DOHH2 (cell line): ENCODE measurements at regions not wholly inside any gene's neighbourhood (a gene's known extent, or its start where the extent isn't known, plus 50 kb on each side); places are given as distances from the start of the nearest gene placed in this dataset.
A peak's percentile ranks its signal among the peaks of the same experiment; 100 is the strongest.

Source experiments
- H3F3A ChIP-seq: fragments of 200-600 bp; sonication (generic), shearing (Covaris generic); 2 replicates; pipeline ENCODE4 v1.6.0; 2016; ENCODE audit warnings: antibody characterized with exemption, mild to moderate bottlenecking; ENCODE audit not compliant: control insufficient read depth, insufficient read depth
- H3K27ac ChIP-seq: fragments of 200-600 bp; sonication (generic); 2 replicates; pipeline ENCODE4 v1.5.1; 2014; ENCODE audit warnings: low read depth, mild to moderate bottlenecking, low read length, moderate library complexity
- H3K27me3 ChIP-seq: fragments of 200-600 bp; sonication (generic); 2 replicates; pipeline ENCODE4 v1.6.1; 2014; ENCODE audit warnings: mild to moderate bottlenecking, low read length, mixed read lengths; ENCODE audit not compliant: control insufficient read depth
- H3K36me3 ChIP-seq: fragments of 200-600 bp; sonication (generic); 2 replicates; pipeline ENCODE4 v1.6.1; 2014; ENCODE audit warnings: mild to moderate bottlenecking, low read length, moderate library complexity, mixed read lengths; ENCODE audit not compliant: control insufficient read depth
- H3K4me1 ChIP-seq: fragments of 200-600 bp; sonication (generic); 2 replicates; pipeline ENCODE4 v1.6.1; 2014; ENCODE audit warnings: mild to moderate bottlenecking, low read length, mixed read lengths; ENCODE audit not compliant: control insufficient read depth
- H3K4me2 ChIP-seq: fragments of 200-600 bp; sonication (generic); 2 replicates; pipeline ENCODE4 v1.6.0; 2014; ENCODE audit warnings: mild to moderate bottlenecking, low read length, moderate library complexity
- H3K4me3 ChIP-seq: fragments of 200-600 bp; sonication (generic); 2 replicates; pipeline ENCODE4 v1.5.1; 2014; ENCODE audit warnings: mild to moderate bottlenecking, low read length, mixed read lengths
- H3K79me2 ChIP-seq: fragments of 200-600 bp; sonication (generic); 2 replicates; pipeline ENCODE4 v1.6.1; 2014; ENCODE audit warnings: mild to moderate bottlenecking, low read length, mixed read lengths; ENCODE audit not compliant: control insufficient read depth
- H3K9me2 ChIP-seq: fragments of 200-600 bp; sonication (generic); replicated peaks from 2 replicates; pipeline ENCODE4 v1.6.1; 2014; ENCODE audit warnings: mild to moderate bottlenecking, low read length, mixed read lengths; ENCODE audit not compliant: control insufficient read depth
- H3K9me3 ChIP-seq: fragments of 200-600 bp; sonication (generic); 2 replicates; pipeline ENCODE4 v1.6.1; 2014; ENCODE audit warnings: antibody characterized with exemption, low read length, mixed read lengths; ENCODE audit not compliant: control insufficient read depth, insufficient read depth
- H4K20me1 ChIP-seq: fragments of 200-600 bp; sonication (generic); 2 replicates; pipeline ENCODE4 v1.6.0; 2014; ENCODE audit warnings: low read depth, mild to moderate bottlenecking, antibody characterized with exemption, low read length, moderate library complexity; ENCODE audit not compliant: control insufficient read depth, insufficient read depth
- EZH2phosphoT487 ChIP-seq: fragments of 200-600 bp; sonication (generic); IDR thresholded peaks from 2 replicates; pipeline ENCODE4 v1.6.1; 2017; ENCODE audit warnings: borderline replicate concordance, mild to moderate bottlenecking, antibody characterized with exemption, low read length, moderate library complexity, mixed read lengths
- TF ChIP-seq, protein P1 (sequence below): fragments of 200-600 bp; sonication (generic); IDR thresholded peaks from one replicate; pipeline ENCODE4 v1.5.1; 2014; ENCODE audit warnings: antibody characterized with exemption, mild to moderate bottlenecking, low read depth, low read length; ENCODE audit not compliant: poor library complexity, severe bottlenecking

- Histone ChIP-seq H3K4me2 (no peak overlapping the region), H3K27ac (no peak overlapping the region), H3K9me2 (no peaks in the 10 kb centered on the region), H4K20me1 (no peaks in the 10 kb centered on the region), H3F3A (no peaks in the 10 kb centered on the region), H3K9me3 (no peaks in the 10 kb centered on the region), H3K4me3 (no peak overlapping the region), H3K79me2 (no peaks in the 10 kb centered on the region), H3K4me1 (peaks cover 67% of the 10 kb centered on the region), H3K36me3 (peaks cover 4% of the 10 kb centered on the region; the same call in 1 of the 2 replicates), H3K27me3 (no peaks in the 10 kb centered on the region)
- no peak for TF ChIP-seq EZH2phosphoT487
- TF ChIP-seq, protein P1, sequence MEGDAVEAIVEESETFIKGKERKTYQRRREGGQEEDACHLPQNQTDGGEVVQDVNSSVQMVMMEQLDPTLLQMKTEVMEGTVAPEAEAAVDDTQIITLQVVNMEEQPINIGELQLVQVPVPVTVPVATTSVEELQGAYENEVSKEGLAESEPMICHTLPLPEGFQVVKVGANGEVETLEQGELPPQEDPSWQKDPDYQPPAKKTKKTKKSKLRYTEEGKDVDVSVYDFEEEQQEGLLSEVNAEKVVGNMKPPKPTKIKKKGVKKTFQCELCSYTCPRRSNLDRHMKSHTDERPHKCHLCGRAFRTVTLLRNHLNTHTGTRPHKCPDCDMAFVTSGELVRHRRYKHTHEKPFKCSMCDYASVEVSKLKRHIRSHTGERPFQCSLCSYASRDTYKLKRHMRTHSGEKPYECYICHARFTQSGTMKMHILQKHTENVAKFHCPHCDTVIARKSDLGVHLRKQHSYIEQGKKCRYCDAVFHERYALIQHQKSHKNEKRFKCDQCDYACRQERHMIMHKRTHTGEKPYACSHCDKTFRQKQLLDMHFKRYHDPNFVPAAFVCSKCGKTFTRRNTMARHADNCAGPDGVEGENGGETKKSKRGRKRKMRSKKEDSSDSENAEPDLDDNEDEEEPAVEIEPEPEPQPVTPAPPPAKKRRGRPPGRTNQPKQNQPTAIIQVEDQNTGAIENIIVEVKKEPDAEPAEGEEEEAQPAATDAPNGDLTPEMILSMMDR = no peak
Observed at GRCh38 chr6:104656235-104656634, 203.5 kb downstream of the HACE1 start.

DNA sequence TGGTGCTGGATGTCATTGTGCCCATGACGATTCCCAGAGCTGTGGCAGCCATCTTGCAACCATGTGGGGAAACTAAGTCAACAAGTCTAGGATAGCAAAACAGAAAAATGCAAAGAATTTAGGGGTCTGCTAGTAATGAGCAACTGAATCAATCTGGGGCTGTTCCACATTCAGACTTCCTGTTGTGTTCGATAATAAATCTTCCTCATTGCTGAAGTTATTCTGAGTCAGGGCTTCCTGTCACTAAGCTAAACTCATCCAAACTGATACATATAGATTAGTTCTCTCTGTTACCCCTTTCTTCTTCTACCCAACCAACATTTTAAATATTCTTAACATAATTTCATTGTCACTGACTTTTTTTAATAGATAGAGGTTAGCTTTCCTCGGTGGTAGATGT is 205.9 kb downstream of the HACE1 start:
- Histone ChIP-seq H3K27me3 (no peaks in the 10 kb centered on the region), H3K79me2 (no peaks in the 10 kb centered on the region), H3K27ac (peak overlapping the region; percentile 50), H3F3A (0 out of 2 replicates have a peak, but pooled peaks cover 6% of the 10 kb centered on the region), H3K36me3 (peaks cover 4% of the 10 kb centered on the region; the same call in 1 of the 2 replicates), H3K9me2 (no peaks in the 10 kb centered on the region), H4K20me1 (no peaks in the 10 kb centered on the region), H3K4me3 (peak overlapping the region; percentile 59), H3K4me2 (peak overlapping the region; percentile 71), H3K4me1 (peaks cover 65% of the 10 kb centered on the region), H3K9me3 (no peaks in the 10 kb centered on the region)
- no peak for TF ChIP-seq EZH2phosphoT487
- TF ChIP-seq, protein P1 = no peak

- Histone ChIP-seq H3K4me1 (peaks cover 55% of the 10 kb centered on the region), H3K4me3 (no peak overlapping the region), H3K27me3 (no peaks in the 10 kb centered on the region), H3K9me3 (peaks cover 9% of the 10 kb centered on the region; the same call in 1 of the 2 replicates), H3K36me3 (peaks cover under 1% of the 10 kb centered on the region; the same call in 1 of the 2 replicates), H3K4me2 (no peak overlapping the region), H3K79me2 (no peaks in the 10 kb centered on the region), H3K27ac (no peak overlapping the region), H3K9me2 (no peaks in the 10 kb centered on the region), H3F3A (0 out of 2 replicates have a peak, but pooled peaks cover 6% of the 10 kb centered on the region), H4K20me1 (no peaks in the 10 kb centered on the region)
- TF ChIP-seq, protein P1 = no peak
- TF ChIP-seq EZH2phosphoT487 = no peak
Observed at GRCh38 chr6:104648347-104648746, 211.4 kb downstream of the HACE1 start.
